Astrocyte of the cerebellum (primary cell): ENCODE measurements at regions not wholly inside any gene's neighbourhood (a gene's known extent, or its start where the extent isn't known, plus 50 kb on each side); places are given as distances from the start of the nearest gene placed in this dataset.

Experiments used
- DNase-seq: peaks from one replicate; pipeline ENCODE4 v3.0.0-alpha.2; 2011; ENCODE audit warnings: low read depth
- H3K4me3 ChIP-seq: 2 replicates; pipeline ENCODE4 v1.5.1; 2011; ENCODE audit warnings: mild to moderate bottlenecking, low read depth, low read length, moderate library complexity
- in situ Hi-C: cut with HindIII; loops from 2 replicates; pipeline ENCODE4 v1.10.0; 2017; ENCODE audit warnings: low sequenced_read_pairs
- TF ChIP-seq, protein P1 (sequence below): IDR thresholded peaks from 2 replicates; pipeline ENCODE4 v1.5.1; 2012; ENCODE audit warnings: low read length, low read depth, moderate library complexity, mild to moderate bottlenecking; ENCODE audit errors: missing control alignments

DNA sequence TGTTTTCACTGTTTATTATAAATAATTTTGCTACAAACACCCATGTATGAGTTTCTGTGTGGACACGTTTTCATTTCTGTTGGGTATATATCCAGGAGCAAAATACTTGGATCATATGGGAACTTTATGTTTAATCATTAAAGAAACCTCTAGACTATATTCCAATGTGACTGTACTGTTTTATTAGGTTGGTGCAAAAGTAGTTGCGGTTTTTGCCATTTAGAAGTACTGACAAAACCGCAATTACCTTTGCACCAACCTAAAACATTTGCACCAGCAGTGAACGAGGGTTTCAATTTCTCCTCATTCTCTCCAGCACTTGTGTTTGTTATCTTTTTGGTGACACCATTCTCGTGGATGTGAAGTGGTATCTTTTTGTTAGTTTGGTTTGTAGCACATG, 565.0 kb downstream of the TRIML1 start:
- no peak for DNase-seq
- no peak overlapping the region for H3K4me3 ChIP-seq
- in situ Hi-C loops = no loop called here

DNA sequence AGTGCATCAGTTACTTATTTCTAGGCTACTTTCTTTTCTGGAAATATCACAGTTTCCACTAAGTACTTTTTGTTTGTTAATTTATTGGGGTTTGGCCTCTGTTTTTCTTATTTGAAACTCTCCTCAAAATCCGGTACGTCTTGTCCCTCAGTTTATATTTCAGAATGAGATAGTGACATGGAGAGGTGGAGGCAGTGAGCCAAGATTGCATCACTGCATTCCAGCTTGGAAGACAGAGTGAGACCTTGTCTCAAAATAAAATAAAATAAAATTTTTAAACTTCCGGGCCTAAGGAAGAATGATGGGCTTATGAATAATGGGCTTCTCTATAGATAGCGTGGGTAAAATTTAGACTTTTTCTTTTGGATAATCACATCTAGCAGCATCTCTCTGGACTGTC, 567.8 kb downstream of the TRIML1 start:
- H3K4me3 ChIP-seq = no peak overlapping the region
- in situ Hi-C loops = no loop called here
- no peak for DNase-seq
- TF ChIP-seq, protein P1, sequence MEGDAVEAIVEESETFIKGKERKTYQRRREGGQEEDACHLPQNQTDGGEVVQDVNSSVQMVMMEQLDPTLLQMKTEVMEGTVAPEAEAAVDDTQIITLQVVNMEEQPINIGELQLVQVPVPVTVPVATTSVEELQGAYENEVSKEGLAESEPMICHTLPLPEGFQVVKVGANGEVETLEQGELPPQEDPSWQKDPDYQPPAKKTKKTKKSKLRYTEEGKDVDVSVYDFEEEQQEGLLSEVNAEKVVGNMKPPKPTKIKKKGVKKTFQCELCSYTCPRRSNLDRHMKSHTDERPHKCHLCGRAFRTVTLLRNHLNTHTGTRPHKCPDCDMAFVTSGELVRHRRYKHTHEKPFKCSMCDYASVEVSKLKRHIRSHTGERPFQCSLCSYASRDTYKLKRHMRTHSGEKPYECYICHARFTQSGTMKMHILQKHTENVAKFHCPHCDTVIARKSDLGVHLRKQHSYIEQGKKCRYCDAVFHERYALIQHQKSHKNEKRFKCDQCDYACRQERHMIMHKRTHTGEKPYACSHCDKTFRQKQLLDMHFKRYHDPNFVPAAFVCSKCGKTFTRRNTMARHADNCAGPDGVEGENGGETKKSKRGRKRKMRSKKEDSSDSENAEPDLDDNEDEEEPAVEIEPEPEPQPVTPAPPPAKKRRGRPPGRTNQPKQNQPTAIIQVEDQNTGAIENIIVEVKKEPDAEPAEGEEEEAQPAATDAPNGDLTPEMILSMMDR = no peak

More for the DNA sequence above, 565.0 kb downstream of the TRIML1 start:
- TF ChIP-seq, protein P1 = no peak

DNA sequence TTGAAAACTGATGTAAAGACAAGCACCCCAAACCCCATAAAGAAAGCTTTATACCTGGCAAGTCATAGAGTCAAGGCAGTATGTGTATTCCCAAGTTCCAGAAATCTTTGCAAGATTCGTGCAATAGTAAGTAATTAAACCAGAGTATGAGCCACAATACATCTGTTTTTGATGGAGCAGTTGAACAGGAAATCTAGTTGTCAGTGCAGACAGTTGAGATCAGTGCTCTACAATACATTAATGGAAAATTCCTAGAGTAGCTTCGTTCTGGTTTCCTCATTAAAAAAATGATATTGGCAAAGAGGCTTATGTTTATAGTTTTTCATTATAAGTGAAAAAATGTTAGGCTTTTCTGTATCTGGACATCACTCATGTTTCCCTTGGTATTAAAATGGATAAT, 575.3 kb downstream of the TRIML1 start:
- in situ Hi-C loops = no loop called here
- DNase-seq = no peak
- TF ChIP-seq, protein P1 = no peak
- no peak overlapping the region for H3K4me3 ChIP-seq

DNA sequence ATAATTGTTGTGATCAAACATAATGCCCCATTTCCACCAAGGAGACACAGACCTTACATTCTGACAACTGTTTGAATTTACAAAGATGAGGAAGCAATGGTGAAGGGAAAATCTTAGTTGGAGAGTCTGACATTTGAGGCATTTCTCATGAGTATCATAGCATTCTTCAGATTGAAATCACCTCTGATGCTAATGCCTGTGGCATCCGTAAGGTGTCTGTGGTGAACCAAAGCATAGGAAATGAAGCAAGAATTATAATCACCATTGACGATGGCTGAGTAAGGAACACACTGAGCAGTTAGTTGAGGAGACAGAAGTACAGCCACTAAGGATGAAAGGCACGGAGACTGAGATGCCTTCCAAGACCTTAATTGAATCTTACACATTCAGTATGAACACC, 575.7 kb downstream of the TRIML1 start:
- TF ChIP-seq, protein P1 = no peak
- in situ Hi-C loops = no loop called here
- H3K4me3 ChIP-seq = no peak overlapping the region
- peak; percentile 11 for DNase-seq

DNA sequence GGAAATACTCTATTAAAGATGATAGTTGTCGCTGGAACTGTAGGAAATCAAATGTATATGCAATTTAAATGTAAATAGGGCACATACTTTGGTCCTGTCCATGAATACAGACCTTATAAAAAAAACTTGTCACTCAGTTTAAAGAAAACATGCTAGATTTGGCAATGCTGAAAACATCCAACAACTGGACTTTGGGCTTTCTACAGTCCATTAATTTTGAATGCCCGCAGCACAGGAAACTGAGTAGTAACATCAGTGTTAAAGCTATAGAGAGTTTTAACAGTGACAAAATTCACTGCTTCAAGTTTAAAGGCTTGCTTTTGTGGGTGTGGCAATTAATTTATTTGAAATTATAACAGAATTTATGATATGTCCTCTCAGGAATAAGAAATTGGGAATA, 578.4 kb downstream of the TRIML1 start:
- TF ChIP-seq, protein P1 = no peak
- DNase-seq = no peak
- in situ Hi-C loops = no loop called here
- H3K4me3 ChIP-seq = no peak overlapping the region

DNA sequence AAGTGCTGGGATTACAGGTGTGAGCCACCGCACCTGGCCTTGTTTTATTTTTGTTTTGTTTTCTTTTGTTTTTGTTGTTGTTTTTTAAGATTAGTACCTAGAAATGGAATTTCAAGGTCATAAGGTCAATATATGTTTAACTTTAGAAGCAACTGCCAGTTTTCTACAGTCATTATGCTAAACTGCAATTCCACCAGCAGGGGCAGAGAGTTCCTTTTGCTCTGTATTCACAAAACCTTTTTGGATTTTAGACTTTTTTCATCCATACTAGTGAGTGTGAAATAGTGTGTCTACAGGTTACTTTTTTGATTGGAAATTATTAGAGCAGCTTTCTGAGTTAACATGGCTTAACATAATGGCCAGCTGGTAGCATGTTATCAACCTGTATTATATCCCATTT, 580.6 kb downstream of the TRIML1 start:
- H3K4me3 ChIP-seq = no peak overlapping the region
- TF ChIP-seq, protein P1 = no peak
- in situ Hi-C loops = no loop called here
- no peak for DNase-seq

DNA sequence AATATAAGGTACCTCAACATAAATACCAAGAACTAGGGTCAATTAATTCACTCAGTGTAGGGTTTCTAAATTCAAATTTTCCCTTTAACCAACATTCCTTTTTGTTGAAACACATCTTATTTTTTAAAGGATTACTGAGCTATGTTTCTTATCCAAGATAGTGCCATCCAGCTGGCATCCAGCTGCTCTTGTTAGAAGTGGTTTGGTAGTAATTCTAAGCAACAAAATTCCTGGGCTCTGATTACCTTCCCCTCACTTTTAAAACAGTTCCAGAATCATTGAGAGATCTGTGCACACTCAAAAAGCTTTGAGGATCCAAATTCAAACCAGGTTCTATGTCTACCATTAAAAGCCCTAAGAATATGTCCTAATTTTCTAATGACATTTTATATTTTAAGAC, 583.7 kb downstream of the TRIML1 start:
- DNase-seq = no peak
- no peak overlapping the region for H3K4me3 ChIP-seq
- TF ChIP-seq, protein P1 = no peak
- in situ Hi-C loops = no loop called here
